Liver (tissue), 8 donors: ENCODE measurements at regions not wholly inside any gene's neighbourhood (a gene's known extent, or its start where the extent isn't known, plus 50 kb on each side); places are given as distances from the start of the nearest gene placed in this dataset.

Source experiments
- DNase-seq: peaks from one replicate; pipeline ENCODE4 v3.0.0-alpha.2; 2017; ENCODE audit warnings: low spot score
- H3K27ac ChIP-seq, 2 donors: one replicate each; pipeline ENCODE4 v1.7.0; 2013; ENCODE audit warnings: inconsistent platforms in 2 of 2, low read length in 2 of 2, control low read depth in 1 of 2, low read depth in 1 of 2, mild to moderate bottlenecking in 1 of 2
- H3K27me3 ChIP-seq, 4 donors: one replicate each; pipeline versions ENCODE4 v1.6.1 to v1.7.0; 2013; ENCODE audit warnings: low read length in 3 of 4, inconsistent platforms in 1 of 4, mild to moderate bottlenecking in 1 of 4, moderate library complexity in 1 of 4; ENCODE audit not compliant: control insufficient read depth in 4 of 4, insufficient read depth in 4 of 4
- H3K36me3 ChIP-seq, 4 donors: one replicate each; pipeline versions ENCODE4 v1.6.1 to v1.7.0; 2013; ENCODE audit warnings: low read length in 3 of 4, mild to moderate bottlenecking in 3 of 4, low read depth in 1 of 4, moderate library complexity in 1 of 4; ENCODE audit not compliant: control insufficient read depth in 4 of 4, insufficient read depth in 3 of 4
- H3K4me1 ChIP-seq, 4 donors: one replicate each; pipeline versions ENCODE4 v1.6.1 to v1.7.0; 2013; ENCODE audit warnings: low read length in 3 of 4, mild to moderate bottlenecking in 3 of 4, moderate library complexity in 1 of 4; ENCODE audit not compliant: control insufficient read depth in 4 of 4, insufficient read depth in 4 of 4
- H3K4me3 ChIP-seq, 3 donors: one replicate each; pipeline versions ENCODE4 v1.6.1 to v1.7.0; 2013; ENCODE audit warnings: low read length in 3 of 3, control low read depth in 1 of 3, low read depth in 1 of 3, mild to moderate bottlenecking in 1 of 3
- H3K9ac ChIP-seq, 2 donors: one replicate each; pipeline ENCODE4 v1.7.0; 2013; ENCODE audit warnings: low read length in 2 of 2, mild to moderate bottlenecking in 2 of 2, moderate library complexity in 2 of 2, control low read depth in 1 of 2, low read depth in 1 of 2
- H3K9me3 ChIP-seq, 4 donors: one replicate each; pipeline versions ENCODE4 v1.6.1 to v1.7.0; 2013; ENCODE audit warnings: low read length in 3 of 4; ENCODE audit not compliant: control insufficient read depth in 4 of 4
- EGR1 ChIP-seq, 2 donors: IDR thresholded peaks; 2 replicates each; pipeline ENCODE4 v1.6.1; 2016 to 2018; ENCODE audit warnings: antibody characterized with exemption in 2 of 2, low read depth in 2 of 2
- FOXA1 ChIP-seq: IDR thresholded peaks from 2 replicates; pipeline ENCODE4 v1.6.1; 2016; ENCODE audit warnings: antibody characterized with exemption
- FOXA2 ChIP-seq: IDR thresholded peaks from 2 replicates; pipeline ENCODE4 v1.6.1; 2016; ENCODE audit warnings: antibody characterized with exemption
- GABPA ChIP-seq, 2 donors: IDR thresholded peaks in 1 of 2; conservative IDR thresholded peaks in 1 of 2; 2 replicates each; pipeline ENCODE4 v1.6.1; 2016; ENCODE audit warnings: antibody characterized with exemption in 2 of 2, mild to moderate bottlenecking in 1 of 2, moderate library complexity in 1 of 2
- HNF4A ChIP-seq, 2 donors: conservative IDR thresholded peaks; 2 replicates each; pipeline ENCODE4 v1.6.1; 2016; ENCODE audit warnings: antibody characterized with exemption in 2 of 2, mild to moderate bottlenecking in 2 of 2
- HNF4G ChIP-seq: IDR thresholded peaks from 2 replicates; pipeline ENCODE4 v1.6.1; 2016; ENCODE audit warnings: antibody characterized with exemption
- JUND ChIP-seq, 2 donors: IDR thresholded peaks; 2 replicates each; pipeline ENCODE4 v1.6.1; 2016; ENCODE audit warnings: antibody characterized with exemption in 2 of 2
- NR2F2 ChIP-seq: IDR thresholded peaks from 2 replicates; pipeline ENCODE4 v1.6.1; 2016; ENCODE audit warnings: antibody characterized with exemption
- RAD21 ChIP-seq, 2 donors: IDR thresholded peaks; 2 replicates each; pipeline ENCODE4 v1.6.1; 2016; ENCODE audit warnings: antibody characterized with exemption in 2 of 2, mild to moderate bottlenecking in 2 of 2
- RXRA ChIP-seq, 2 donors: IDR thresholded peaks; 2 replicates each; pipeline ENCODE4 v1.6.1; 2017 to 2018; ENCODE audit warnings: antibody characterized with exemption in 2 of 2, mild to moderate bottlenecking in 1 of 2
- SP1 ChIP-seq: IDR thresholded peaks from 2 replicates; pipeline ENCODE4 v1.6.1; 2018; ENCODE audit warnings: antibody characterized with exemption, mild to moderate bottlenecking
- TAF1 ChIP-seq: conservative IDR thresholded peaks from 2 replicates; pipeline ENCODE4 v1.6.1; 2016; ENCODE audit warnings: antibody characterized with exemption, mild to moderate bottlenecking
- YY1 ChIP-seq: IDR thresholded peaks from 2 replicates; pipeline ENCODE4 v1.6.1; 2016; ENCODE audit warnings: antibody characterized with exemption, mild to moderate bottlenecking
- WGBS: extraction: QIAGEN DNeasy Blood & Tissue Kit; methylation state at CpG from one replicate; pipeline ENCODE4 v1.1.7; 2013; 5-methylcytosine and 5-hydroxymethylcytosine counted together
- TF ChIP-seq, protein P1 (sequence below): IDR thresholded peaks from 2 replicates; pipeline ENCODE4 v1.6.1; 2016; ENCODE audit warnings: antibody characterized with exemption
- TF ChIP-seq, protein P2 (sequence below): IDR thresholded peaks from 2 replicates; pipeline ENCODE4 v1.6.1; 2016; ENCODE audit warnings: antibody characterized with exemption
- TF ChIP-seq, protein P3 (sequence below): fragments of 150-350 bp; IDR thresholded peaks from 2 replicates; pipeline ENCODE4 v1.5.1; 2017; ENCODE audit warnings: improper control_type of control experiment, low read depth, low read length; ENCODE audit not compliant: missing input control
- TF ChIP-seq, protein P4 (sequence below): IDR thresholded peaks from 2 replicates; pipeline ENCODE4 v1.6.1; 2016; ENCODE audit warnings: antibody characterized with exemption, mild to moderate bottlenecking
- TF ChIP-seq, protein P5 (sequence below): IDR thresholded peaks from 2 replicates; pipeline ENCODE4 v1.6.1; 2016; ENCODE audit warnings: antibody characterized with exemption
- donor health status: healthy.
- donor health status: healthy.
- donor health status: healthy.
- donor health status: healthy.
- donor health status: healthy.

DNA sequence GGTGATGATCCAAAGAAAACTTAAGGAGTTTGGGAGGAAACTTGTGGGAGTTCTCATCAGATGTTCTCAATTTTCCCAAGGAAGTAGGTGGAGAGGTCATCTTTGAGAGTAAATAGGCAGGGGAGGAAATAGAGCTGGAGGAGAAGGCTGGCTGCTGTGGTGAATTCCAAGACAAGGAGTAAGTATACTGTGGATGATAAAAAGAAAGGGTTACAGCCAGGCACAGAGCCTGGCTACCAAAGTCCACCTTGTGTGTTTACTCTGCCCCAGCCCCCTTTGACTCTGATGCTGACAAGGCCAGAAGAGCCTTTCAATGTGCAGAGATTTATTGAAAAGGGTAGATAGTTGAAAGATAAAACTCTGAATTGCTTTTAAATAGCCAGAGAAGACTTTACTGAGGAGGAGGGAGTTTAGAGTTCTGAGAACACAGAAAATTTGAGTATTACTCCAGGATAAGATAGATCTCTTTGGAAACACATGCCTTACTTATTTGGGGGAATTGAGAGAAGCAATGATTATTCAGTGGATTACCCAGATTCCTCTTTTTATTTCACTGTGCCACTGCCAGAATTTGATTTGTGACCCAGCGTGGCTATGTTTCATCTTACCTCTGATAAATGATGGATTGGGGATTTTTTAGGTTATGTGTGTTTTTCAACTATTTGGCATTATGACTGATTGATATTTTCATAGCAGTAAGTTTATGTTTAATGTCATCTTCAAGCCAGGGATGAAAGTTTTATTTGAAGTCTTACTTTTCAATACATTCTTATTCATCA lies 182.6 kb upstream of the JAG1 start:
- peaks cover 0 to 12% (median 10%) of the 10 kb centered on the region in 4 donors for H3K4me1 ChIP-seq
- no peak overlapping the region for H3K27ac ChIP-seq
- no peaks in the 10 kb centered on the region for H3K27me3 ChIP-seq
- TF ChIP-seq FOXA2: peak; percentile 33
- peak; percentile 71 to 75 for TF ChIP-seq HNF4A (conservative IDR thresholded peaks at IDR 0.05)
- no peak for TF ChIP-seq TAF1
- TF ChIP-seq HNF4G: peak; percentile 58
- peak in 1 of 2 donors; percentile 41 for TF ChIP-seq RXRA (IDR thresholded peaks at IDR 0.05)
- TF ChIP-seq JUND (IDR thresholded peaks at IDR 0.05): no peak
- TF ChIP-seq SP1: peak; percentile 49
- TF ChIP-seq, protein P1, sequence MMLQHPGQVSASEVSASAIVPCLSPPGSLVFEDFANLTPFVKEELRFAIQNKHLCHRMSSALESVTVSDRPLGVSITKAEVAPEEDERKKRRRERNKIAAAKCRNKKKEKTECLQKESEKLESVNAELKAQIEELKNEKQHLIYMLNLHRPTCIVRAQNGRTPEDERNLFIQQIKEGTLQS: no peak
- no peak for TF ChIP-seq EGR1 (IDR thresholded peaks at IDR 0.05; ENCODE audit: low read depth in 2 of 2)
- TF ChIP-seq, protein P2, sequence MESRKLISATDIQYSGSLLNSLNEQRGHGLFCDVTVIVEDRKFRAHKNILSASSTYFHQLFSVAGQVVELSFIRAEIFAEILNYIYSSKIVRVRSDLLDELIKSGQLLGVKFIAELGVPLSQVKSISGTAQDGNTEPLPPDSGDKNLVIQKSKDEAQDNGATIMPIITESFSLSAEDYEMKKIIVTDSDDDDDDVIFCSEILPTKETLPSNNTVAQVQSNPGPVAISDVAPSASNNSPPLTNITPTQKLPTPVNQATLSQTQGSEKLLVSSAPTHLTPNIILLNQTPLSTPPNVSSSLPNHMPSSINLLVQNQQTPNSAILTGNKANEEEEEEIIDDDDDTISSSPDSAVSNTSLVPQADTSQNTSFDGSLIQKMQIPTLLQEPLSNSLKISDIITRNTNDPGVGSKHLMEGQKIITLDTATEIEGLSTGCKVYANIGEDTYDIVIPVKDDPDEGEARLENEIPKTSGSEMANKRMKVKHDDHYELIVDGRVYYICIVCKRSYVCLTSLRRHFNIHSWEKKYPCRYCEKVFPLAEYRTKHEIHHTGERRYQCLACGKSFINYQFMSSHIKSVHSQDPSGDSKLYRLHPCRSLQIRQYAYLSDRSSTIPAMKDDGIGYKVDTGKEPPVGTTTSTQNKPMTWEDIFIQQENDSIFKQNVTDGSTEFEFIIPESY: no peak
- TF ChIP-seq, protein P3, sequence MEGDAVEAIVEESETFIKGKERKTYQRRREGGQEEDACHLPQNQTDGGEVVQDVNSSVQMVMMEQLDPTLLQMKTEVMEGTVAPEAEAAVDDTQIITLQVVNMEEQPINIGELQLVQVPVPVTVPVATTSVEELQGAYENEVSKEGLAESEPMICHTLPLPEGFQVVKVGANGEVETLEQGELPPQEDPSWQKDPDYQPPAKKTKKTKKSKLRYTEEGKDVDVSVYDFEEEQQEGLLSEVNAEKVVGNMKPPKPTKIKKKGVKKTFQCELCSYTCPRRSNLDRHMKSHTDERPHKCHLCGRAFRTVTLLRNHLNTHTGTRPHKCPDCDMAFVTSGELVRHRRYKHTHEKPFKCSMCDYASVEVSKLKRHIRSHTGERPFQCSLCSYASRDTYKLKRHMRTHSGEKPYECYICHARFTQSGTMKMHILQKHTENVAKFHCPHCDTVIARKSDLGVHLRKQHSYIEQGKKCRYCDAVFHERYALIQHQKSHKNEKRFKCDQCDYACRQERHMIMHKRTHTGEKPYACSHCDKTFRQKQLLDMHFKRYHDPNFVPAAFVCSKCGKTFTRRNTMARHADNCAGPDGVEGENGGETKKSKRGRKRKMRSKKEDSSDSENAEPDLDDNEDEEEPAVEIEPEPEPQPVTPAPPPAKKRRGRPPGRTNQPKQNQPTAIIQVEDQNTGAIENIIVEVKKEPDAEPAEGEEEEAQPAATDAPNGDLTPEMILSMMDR: no peak
- TF ChIP-seq RAD21 (IDR thresholded peaks at IDR 0.05): peak in 1 of 2 donors; percentile 11
- TF ChIP-seq YY1: no peak
- TF ChIP-seq, protein P4, sequence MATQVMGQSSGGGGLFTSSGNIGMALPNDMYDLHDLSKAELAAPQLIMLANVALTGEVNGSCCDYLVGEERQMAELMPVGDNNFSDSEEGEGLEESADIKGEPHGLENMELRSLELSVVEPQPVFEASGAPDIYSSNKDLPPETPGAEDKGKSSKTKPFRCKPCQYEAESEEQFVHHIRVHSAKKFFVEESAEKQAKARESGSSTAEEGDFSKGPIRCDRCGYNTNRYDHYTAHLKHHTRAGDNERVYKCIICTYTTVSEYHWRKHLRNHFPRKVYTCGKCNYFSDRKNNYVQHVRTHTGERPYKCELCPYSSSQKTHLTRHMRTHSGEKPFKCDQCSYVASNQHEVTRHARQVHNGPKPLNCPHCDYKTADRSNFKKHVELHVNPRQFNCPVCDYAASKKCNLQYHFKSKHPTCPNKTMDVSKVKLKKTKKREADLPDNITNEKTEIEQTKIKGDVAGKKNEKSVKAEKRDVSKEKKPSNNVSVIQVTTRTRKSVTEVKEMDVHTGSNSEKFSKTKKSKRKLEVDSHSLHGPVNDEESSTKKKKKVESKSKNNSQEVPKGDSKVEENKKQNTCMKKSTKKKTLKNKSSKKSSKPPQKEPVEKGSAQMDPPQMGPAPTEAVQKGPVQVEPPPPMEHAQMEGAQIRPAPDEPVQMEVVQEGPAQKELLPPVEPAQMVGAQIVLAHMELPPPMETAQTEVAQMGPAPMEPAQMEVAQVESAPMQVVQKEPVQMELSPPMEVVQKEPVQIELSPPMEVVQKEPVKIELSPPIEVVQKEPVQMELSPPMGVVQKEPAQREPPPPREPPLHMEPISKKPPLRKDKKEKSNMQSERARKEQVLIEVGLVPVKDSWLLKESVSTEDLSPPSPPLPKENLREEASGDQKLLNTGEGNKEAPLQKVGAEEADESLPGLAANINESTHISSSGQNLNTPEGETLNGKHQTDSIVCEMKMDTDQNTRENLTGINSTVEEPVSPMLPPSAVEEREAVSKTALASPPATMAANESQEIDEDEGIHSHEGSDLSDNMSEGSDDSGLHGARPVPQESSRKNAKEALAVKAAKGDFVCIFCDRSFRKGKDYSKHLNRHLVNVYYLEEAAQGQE: no peak
- TF ChIP-seq FOXA1: no peak
- TF ChIP-seq, protein P5, sequence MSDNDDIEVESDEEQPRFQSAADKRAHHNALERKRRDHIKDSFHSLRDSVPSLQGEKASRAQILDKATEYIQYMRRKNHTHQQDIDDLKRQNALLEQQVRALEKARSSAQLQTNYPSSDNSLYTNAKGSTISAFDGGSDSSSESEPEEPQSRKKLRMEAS: no peak
- TF ChIP-seq NR2F2: no peak
- no peak for TF ChIP-seq GABPA (IDR thresholded peaks at IDR 0.05 in 1 of 2, conservative IDR thresholded peaks at IDR 0.05 in 1 of 2)
- WGBS: 40% methylated on average over 1 of the region's 1 CpG
- no peaks in the 10 kb centered on the region for H3K9me3 ChIP-seq
- no peak overlapping the region for H3K9ac ChIP-seq
- H3K4me3 ChIP-seq: no peak overlapping the region
- DNase-seq: no peak
- no peaks in the 10 kb centered on the region for H3K36me3 ChIP-seq
